H1 (cell line): ENCODE measurements at regions not wholly inside any gene's neighbourhood (a gene's known extent, or its start where the extent isn't known, plus 50 kb on each side); places are given as distances from the start of the nearest gene placed in this dataset.

Experiments
- BCL11A ChIP-seq, 2 experiments: IDR thresholded peaks; one replicate each; pipeline ENCODE4 v1.6.1; 2011; ENCODE audit warnings: low read depth in 2 of 2, low read length in 2 of 2, mild to moderate bottlenecking in 2 of 2
- CBX5 ChIP-seq: fragments of 300-800, 300-1000 bp; sonication (generic); IDR thresholded peaks from 2 replicates; pipeline ENCODE4 v1.7.1; 2016; ENCODE audit warnings: antibody characterized with exemption, low read length, low read depth
- EGR1 ChIP-seq: IDR thresholded peaks from 2 replicates; pipeline ENCODE4 v1.6.1; 2011; ENCODE audit warnings: low read depth, low read length, borderline replicate concordance
- GTF2F1 ChIP-seq: IDR thresholded peaks from 2 replicates; pipeline ENCODE4 v1.6.1; 2012; ENCODE audit warnings: low read depth, low read length, improper control_type of control experiment, borderline replicate concordance
- MAFK ChIP-seq: IDR thresholded peaks from 2 replicates; pipeline ENCODE4 v1.6.1; 2012; ENCODE audit warnings: low read depth, mild to moderate bottlenecking, improper control_type of control experiment, low read length
- NRF1 ChIP-seq: IDR thresholded peaks from 2 replicates; pipeline ENCODE4 v1.6.1; 2011; ENCODE audit warnings: mild to moderate bottlenecking, low read depth, low read length, improper control_type of control experiment
- POLR2A ChIP-seq, 2 experiments: IDR thresholded peaks; 1 replicate in 1 of 2; 2 replicates in 1 of 2; pipeline ENCODE4 v1.6.1; 2011; ENCODE audit warnings: low read depth in 2 of 2, low read length in 2 of 2, mild to moderate bottlenecking in 2 of 2; ENCODE audit errors: control extremely low read depth in 1 of 2
- RNF2 ChIP-seq: fragments of 200-900, 300-1000 bp; sonication (generic); IDR thresholded peaks from 2 replicates; pipeline ENCODE4 v1.7.1; 2016; ENCODE audit warnings: borderline replicate concordance, low read depth, mild to moderate bottlenecking, antibody characterized with exemption, low read length; ENCODE audit not compliant: poor library complexity, severe bottlenecking; ENCODE audit errors: missing control alignments
- RXRA ChIP-seq: IDR thresholded peaks from 2 replicates; pipeline ENCODE4 v1.6.1; 2011; ENCODE audit warnings: low read depth, mild to moderate bottlenecking, low read length, moderate library complexity; ENCODE audit not compliant: insufficient read depth
- SIN3A ChIP-seq, 2 experiments: IDR thresholded peaks in 1 of 2; conservative IDR thresholded peaks in 1 of 2; 2 replicates each; pipeline ENCODE4 v1.6.1; 2011 to 2012; ENCODE audit warnings: low read length in 2 of 2, improper control_type of control experiment in 1 of 2, low read depth in 1 of 2, mild to moderate bottlenecking in 1 of 2
- SIX5 ChIP-seq: IDR thresholded peaks from 2 replicates; pipeline ENCODE4 v1.6.1; 2011; ENCODE audit warnings: mild to moderate bottlenecking, low read depth, low read length
- SP4 ChIP-seq: IDR thresholded peaks from 2 replicates; pipeline ENCODE4 v1.6.1; 2012; ENCODE audit warnings: low read length, inconsistent platforms
- SRF ChIP-seq: IDR thresholded peaks from 2 replicates; pipeline ENCODE4 v1.6.1; 2011; ENCODE audit warnings: mild to moderate bottlenecking, low read depth, low read length, moderate library complexity
- YY1 ChIP-seq: IDR thresholded peaks from 2 replicates; pipeline ENCODE4 v1.6.1; 2011; ENCODE audit warnings: low read depth, mild to moderate bottlenecking, low read length
- TF ChIP-seq, protein P1 (sequence below), 3 experiments: IDR thresholded peaks; 1 replicate in 2 of 3; 2 replicates in 1 of 3; pipeline versions ENCODE4 v1.5.1 to v1.6.1; 2011; ENCODE audit warnings: low read length in 3 of 3, mild to moderate bottlenecking in 3 of 3, inconsistent platforms in 2 of 3, low read depth in 1 of 3, moderate library complexity in 1 of 3; ENCODE audit not compliant: insufficient read depth in 1 of 3; ENCODE audit errors: control extremely low read depth in 1 of 3

DNA sequence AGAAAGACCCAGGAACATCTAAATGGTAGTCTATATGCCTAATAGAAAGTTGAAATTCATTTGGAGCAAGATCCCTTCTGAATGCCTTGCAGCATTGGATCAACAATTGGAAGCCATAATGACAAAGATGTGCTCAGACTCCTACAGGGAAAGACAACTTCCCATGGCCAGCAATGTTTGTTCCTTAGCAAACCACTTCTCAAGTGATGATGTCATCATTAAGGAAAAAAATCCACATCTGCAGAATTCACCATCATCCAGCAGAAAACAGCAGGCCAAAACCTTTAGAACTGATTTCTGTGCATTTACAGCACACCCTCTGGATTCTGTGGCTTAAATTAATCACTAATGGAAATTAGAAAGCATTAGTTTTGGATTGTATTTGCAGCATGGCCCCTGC is 82.4 kb upstream of the ZIC3 start (continued):
- TF ChIP-seq RNF2 (no peak), EGR1 (no peak), YY1 (no peak), BCL11A (IDR thresholded peaks at IDR 0.05; ENCODE audit: low read depth in 2 of 2, low read length in 2 of 2) (no peak), SIN3A (conservative IDR thresholded peaks at IDR 0.05 in 1 of 2, IDR thresholded peaks at IDR 0.05 in 1 of 2; ENCODE audit: low read depth in 1 of 2, low read length in 2 of 2) (no peak), POLR2A (IDR thresholded peaks at IDR 0.05; ENCODE audit: control extremely low read depth in 1 of 2, low read depth in 2 of 2, low read length in 2 of 2) (no peak), CBX5 (no peak), SRF (no peak), SIX5 (no peak), SP4 (no peak), GTF2F1 (no peak), RXRA (no peak), MAFK (no peak), NRF1 (no peak)
- TF ChIP-seq, protein P1, sequence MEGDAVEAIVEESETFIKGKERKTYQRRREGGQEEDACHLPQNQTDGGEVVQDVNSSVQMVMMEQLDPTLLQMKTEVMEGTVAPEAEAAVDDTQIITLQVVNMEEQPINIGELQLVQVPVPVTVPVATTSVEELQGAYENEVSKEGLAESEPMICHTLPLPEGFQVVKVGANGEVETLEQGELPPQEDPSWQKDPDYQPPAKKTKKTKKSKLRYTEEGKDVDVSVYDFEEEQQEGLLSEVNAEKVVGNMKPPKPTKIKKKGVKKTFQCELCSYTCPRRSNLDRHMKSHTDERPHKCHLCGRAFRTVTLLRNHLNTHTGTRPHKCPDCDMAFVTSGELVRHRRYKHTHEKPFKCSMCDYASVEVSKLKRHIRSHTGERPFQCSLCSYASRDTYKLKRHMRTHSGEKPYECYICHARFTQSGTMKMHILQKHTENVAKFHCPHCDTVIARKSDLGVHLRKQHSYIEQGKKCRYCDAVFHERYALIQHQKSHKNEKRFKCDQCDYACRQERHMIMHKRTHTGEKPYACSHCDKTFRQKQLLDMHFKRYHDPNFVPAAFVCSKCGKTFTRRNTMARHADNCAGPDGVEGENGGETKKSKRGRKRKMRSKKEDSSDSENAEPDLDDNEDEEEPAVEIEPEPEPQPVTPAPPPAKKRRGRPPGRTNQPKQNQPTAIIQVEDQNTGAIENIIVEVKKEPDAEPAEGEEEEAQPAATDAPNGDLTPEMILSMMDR (IDR thresholded peaks at IDR 0.05; ENCODE audit: control extremely low read depth in 1 of 3, insufficient read depth in 1 of 3, low read depth in 1 of 3, low read length in 3 of 3) = no peak
